Anterior cingulate cortex (tissue), 58 donors: ENCODE measurements at regions not wholly inside any gene's neighbourhood (a gene's known extent, or its start where the extent isn't known, plus 50 kb on each side); places are given as distances from the start of the nearest gene placed in this dataset.

Experiments used
- DNase-seq, 58 donors: peaks; one replicate each; lab custom pipeline; 2025; lab: John Stamatoyannopoulos, UW

DNA sequence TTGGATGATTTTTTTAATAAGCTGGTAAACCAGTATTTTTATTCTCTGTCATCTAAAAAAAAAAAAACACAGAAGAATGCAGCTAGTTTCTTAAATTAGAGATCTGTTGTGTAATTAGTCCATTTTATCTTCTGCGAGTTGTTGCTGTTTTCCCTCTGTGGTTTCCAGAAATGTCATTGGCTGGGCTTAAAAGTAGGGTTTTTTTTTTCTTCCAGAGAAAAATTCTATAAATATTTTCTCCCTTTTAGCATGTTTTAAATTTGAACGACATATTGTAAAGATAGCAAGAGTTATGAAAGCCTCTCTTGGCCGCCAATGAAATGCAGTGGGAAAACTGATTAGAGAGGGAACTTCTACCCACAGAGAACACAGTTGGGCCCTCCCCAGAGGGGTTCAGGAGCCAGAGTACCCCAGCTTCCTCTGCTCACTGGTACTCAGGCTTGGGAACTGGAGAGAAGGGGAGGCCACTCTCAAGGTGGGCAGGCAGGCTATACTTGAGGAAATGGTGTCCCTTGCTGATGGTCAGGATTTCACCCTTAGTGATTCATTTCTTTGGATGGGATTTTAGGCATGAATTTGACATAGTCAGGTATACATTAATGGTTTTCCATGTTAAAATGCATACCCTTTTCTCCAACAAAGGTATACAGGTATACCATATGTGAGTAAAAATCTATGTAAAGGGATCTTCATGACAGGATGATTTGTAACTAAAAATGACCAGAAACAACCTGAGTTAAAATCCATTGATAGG lies 166.1 kb downstream of the BCOR start:
- no peak for DNase-seq

DNA sequence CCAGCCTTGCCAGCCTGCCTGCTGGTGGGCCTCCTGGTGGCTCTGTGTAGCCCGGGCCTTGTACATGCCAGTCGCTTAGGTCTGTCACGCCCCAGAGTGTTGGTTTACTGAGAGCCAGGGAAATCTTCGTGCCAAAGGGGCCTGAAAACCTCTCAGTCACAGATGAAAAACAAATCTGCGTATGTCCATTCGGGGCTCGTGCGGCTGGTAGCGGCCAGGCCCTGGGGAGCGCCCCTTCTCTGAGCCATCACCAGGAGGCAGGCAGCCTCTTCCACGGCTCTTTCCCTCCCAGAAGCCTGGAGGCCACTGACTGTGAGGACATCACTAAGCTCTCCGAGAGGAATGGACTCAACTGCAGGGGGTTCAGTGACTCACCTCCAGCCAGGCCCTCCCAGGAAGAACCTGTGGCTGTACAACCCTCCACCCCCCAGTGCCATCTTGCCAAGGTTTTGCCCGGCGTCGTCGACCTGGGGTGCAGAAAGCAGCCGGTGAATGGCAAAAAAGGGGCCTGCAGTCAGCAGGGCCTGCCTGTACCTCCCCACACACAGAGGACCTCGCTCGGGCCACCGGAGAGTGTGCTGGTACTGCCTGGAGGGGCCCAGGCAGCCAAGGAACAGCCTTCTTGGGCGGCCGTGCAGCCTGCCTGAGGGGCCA lies 162.2 kb downstream of the BCOR start:
- DNase-seq, result no peak

DNA sequence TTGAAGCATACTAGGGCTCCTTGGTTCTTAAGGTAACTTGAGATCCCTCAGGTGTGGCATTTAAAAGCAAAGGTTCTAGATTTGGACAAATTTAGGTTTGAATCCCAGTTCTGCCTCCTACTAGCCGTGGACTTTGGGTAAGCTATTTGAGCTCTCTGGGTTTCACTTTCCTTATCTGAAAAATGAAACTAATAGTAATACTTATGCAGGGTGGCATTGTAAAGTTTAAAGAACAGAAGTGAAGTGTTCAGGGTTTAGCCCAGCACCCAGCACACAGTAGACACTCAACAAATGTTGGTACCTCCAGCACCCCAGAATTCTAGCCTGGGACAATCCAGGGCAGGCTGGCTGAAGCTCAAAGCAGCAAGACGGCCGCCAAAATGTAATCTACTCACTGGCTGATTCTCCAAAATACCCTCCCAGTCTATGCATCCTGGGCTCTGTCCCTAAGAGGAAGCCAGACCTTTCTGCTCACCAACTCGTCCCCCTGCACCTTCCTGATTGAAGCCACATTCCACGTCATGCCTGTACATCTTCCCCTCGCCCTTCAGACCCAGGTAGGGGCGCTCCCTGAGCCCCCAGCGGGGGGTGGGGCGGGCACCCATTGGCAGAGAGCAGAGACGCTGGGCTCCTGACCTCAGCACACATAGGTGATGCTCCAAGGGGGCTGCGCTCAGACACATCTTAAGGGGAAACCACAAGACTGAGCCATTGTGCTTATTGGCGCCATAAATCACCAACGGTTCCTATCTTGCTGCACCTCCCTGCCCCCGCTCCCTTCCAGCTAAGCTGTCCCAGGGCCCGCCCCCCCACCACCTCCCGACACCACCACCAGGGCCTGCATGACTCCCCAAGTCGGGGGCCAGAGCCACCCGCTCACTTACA lies 160.6 kb downstream of the BCOR start:
- no peak for DNase-seq

DNA sequence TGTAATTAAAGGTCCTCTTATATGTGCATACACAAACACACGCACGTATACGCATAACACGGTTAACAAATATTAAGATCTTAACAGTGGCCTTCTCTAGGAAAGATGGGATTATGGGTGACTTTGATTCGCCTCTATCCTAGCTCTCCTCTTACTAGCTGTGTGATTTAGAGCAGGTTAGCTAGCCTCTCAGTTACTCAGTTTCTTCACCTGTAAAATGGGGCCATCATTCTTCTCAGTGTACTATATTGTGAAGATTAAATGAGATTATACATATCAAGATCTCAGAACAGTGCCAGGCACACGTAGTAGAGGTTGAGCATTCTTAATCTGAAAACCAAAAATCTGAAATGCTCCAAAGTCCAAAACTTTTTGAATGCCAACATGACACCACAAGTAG lies 159.3 kb downstream of the BCOR start:
- no peak for DNase-seq

DNA sequence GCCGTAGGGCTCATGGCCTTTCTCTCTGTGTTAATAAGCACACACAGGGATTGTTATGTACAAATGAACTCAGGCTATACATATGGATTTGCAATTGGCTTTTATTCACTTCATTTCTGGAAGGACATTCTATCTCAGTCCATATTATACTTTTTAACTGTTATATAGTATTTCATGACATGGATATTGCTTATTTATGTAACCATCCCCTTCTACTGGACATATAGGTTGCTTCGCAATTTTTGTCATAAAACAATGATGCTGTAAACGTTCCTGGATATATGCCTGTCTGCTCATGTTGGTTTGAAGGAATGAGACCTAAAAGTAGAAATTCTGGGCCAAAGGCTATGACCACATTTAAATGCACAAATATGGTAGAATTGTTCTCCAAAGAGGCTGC lies 158.1 kb downstream of the BCOR start:
- no peak for DNase-seq

DNA sequence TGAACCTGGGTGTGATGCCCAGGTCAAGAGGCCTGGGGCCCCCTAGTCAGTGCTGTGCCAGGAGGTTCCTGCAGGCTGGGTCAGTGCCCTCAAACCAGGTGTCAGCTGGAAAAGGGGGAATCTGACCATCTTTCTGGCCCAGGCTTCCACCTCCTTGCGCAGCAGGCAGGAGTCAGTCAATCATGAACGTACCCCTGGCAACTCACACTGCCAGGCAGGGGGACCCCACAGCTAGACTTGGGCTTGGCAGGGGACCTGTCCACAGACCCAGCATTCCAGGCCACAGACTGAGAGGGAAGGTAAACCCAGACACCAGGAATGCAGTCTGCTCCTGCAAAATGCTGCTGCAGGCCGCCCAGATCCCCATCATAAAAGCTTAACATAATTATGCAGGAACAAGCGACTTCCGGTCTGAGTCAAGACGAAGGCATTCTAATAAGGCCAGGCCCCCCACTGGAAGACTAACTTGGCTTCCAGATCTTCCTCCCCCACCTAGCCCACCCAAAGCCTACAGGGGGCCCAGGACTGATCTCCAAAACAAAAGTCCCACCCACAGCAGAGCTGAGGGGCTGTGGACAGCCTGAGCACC lies 156.3 kb downstream of the BCOR start:
- DNase-seq, result no peak

DNA sequence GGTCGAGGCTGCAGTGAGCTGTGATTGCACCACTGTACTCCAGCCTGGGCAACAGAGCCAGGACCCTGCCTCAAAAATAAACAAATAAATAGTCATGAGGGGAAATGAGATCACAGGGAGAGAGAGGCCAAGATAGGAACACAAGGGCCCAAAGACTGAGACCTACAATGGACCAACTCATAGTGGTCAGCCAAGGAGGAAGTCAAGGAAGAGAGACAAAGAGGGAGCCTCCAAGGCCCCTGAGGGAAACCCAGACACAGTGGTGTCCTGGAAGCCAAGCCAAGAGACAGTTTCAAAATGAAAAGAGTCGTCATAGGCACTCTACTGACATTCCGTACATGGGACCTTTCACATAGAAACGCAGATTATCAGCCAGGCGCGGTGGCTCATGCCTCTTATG lies 153.3 kb downstream of the BCOR start:
- no peak for DNase-seq

DNA sequence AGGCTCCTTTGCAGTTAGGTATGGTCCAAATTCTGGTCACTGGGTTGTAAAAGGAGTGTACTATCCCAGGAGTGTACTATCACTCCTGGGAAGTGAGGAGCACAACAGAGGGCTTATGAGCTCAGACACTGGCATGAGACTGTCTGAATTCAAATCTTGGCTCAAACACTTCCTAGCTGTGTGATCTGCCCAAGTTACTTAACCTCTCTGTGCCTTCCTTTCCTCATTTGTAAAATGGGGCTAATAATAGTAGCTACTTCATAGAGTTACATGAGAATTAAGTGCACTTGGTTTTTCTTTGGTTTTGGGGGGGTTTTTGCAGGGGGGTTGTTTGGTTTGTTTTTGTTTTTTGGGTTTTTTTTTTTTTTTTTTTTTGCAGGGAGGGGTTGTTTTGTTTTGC lies 152.0 kb downstream of the BCOR start:
- no peak for DNase-seq

DNA sequence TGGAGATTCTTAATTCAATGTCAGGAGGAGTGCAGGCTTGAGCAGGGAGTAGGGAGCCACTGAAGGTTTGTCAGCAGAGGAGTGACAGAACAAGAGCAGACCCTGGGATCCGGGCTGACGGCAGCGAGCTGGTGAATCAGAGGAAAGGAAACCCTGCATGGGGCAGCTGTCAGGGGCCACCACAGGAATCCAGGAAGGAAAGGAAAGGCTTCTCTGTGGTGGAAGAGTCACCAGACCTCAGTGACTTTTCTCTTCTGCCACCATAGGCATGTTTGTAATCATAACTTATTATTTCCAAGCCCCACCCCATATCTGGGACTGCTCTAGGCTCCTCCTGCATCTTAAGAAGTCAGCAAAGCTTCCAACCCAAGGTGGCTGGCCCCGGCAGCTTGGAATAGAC lies 150.9 kb downstream of the BCOR start:
- DNase-seq, result no peak

DNA sequence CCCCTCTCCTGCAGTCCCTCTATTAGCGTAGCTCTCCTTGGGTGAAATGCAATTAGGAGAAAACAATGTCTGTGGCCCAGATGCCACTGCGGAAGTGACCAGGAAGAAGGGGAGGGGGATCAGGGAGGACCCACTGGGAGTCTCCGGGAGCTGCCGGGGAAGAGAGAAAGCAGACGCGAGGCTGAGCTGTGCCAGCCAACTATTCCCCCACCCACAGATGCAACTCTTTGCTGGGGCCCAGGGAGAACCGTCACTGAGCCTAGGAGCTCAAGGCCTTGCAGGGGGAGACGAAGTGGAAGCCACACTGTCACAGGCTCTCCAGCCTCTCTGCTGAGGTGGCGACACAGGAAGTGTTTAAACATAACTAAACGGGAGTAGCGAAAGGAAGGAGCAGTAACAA lies 149.2 kb downstream of the BCOR start:
- no peak for DNase-seq

DNA sequence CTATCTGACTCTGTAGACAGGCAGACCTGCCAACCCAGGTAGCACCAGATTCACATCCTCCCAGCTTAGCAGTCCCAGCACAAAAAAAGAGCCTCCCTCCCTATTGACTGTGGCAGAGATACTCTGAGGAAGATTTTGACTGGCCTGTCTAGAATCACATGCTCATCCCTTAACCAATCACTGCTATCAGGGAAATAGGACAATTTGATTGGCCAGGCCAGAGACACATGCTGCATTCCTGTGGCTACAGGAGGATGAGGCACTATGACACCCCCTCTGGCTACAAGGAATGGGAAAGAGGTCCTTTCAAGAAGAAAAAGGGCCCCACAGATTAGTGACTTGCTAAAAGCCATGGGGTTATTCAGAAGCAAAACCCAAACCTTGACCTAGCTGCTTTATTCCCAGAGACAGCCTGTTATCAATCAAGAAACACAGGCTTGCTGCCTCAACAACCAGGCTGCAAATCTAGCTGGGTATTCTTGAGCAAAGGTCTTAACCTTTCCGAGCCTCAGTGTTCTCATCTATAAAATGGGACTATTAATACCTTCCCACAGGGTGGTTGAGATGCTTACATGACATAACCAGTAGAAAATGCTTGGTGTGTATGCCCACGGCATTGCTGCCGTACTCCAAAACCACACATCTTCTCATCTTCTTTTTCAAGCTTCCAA lies 147.6 kb downstream of the BCOR start:
- no peak for DNase-seq

DNA sequence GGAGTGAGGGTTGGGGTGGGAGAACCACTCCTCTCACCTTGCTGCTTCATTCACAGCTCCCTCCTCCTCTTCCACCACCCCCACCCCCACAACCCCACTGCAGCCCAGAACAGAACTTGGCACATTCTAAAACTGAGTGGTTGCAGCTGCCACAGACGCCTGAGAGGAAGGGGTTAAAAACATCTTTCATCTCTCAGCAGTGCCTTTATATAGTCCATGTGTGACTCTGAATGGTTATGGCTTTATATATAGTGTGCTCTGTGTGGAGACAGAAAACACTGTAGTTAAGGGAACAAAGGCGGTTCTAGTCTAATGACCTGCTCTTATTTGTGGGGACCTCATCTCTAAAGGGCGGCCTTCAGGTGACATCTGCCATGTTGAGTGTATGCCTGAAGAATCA lies 144.8 kb downstream of the BCOR start:
- no peak for DNase-seq

DNA sequence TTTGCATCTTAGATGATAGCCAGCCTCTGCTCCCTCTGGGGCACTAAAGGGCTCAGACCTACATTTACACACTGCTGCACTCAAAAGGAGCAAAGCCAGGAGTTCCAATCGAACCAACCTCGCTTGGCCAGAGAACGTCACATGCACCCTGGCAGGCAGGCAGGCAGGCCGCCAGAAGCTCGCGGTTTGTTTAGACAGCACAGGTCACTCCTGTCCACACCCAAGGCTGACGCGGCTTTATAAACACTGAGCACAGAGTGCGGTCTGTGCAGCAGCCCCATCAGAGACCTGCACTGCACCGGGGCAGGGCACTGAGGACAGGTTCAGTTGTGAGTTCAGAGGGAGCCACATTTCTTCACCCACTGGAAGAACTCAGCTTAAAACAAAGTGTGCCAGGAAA lies 143.9 kb downstream of the BCOR start:
- no peak for DNase-seq

DNA sequence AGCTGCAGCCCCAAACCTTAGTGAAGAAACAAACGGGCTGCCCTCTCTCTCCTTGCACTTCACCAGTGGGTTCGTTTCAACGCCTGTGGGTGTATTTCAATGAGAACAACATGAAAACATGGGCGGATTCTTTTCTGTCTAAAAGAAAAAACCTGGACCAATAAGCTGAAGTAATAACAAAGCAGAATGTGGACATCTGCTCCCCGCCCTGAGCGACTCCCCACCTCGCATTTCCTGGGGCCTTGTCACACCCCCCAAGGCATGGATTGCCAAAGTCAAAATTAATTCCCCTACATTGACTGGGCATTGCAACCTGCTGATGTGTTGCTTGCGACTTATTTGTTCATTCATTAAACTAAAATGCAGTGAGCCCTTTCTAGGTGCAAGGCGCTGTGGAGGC lies 142.9 kb downstream of the BCOR start:
- no peak for DNase-seq

DNA sequence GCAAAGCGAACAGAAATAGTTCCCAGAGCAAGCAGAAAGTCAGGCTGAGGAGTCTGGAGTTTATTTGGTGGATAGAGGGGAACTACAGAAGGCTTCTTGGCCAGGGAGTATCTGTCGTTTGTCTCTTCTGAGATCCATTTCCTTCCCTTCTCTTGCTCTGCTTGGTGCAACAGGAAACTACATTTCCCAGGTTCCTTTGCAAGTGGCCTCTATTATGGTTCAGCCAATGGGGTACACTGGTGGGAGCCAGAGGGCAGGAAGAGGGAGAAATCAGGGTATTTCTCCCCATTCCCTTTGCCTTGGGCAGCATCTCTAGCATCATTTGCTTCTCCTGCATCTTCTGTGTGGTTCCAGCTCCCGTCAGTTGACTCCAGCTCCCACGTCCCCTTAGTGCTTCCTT lies 142.1 kb downstream of the BCOR start:
- no peak for DNase-seq

DNA sequence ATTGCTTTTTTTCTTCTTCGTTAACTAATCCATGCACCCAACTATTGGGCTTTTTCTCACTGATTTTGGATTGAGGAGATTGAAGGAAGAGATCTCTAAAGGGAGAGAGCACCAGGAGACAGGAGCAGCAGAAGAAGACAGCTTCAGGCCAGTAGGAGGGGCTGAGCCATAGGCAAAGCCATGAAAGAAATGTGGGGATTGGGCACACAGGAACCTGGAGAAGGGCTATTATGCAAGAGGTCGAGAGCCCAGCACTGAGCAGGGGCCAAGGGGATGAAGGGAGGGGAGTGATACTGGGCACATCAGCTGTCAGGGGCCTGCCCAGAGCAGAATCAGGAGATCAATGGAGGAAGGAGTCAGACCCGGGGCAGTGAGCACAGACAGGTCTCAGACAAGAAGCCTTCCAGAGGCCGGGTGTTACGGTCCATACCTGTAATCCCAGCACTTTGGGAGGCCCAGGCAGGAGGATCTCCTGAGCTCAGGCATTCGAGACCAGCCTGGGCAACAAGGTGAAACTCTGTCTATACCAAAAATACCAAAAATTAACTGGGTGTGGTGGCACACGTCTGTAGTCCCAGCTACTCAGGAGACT lies 140.9 kb downstream of the BCOR start:
- DNase-seq, result no peak

DNA sequence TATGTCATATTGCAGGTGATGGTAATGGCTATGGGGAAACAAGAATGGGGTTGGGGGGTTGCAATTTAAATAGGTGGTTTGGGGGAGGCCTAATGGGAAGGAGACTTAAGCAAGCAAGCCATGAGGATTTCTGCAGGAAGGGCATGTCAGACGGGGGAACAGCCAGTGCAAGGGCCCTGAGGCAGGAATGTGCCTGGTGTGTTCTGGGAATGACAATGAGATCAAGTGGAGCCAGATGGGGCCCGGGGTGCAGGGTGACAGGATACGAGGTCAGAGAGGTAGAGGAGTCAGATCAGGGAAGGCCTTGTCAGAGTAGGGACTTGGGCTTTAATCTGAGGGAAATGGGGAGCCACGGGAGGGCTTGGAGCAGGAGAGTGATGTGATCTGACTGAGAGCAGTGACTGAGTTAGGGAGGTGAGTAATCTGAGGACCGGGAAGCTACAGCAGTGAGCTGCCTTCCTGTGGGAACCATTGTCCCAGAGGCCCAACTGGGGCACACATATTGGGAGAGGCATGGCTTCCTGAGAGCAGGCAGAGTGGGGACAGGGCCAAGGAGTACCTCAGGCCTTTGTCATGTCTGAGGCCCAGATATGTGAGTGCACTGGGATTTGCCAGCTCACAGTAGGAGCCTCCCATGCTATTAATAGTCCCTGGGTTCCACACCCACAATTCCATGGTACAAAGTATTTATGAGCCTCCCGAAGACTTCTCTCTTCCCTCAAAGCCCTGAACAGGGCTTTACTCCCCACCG lies 139.8 kb downstream of the BCOR start:
- DNase-seq, result no peak

DNA sequence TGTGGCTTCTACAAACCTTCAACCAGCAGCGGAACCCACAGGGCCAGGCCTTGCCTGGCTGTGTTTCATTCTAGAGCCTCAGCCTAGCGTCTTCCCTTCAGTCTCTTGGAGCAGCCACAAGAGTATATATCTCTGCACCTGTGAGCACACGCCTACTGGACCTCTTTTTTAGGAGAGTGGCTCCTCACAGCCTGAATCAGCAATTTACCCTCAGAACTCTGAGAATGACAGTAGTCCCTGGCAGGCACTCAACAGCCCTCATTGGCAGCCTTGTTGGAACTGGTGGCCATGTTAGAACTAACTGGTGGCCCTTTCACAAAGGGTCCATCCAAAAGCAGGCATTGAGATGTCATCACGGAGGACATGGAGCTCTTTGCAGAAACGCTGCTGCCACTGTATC lies 138.9 kb downstream of the BCOR start:
- DNase-seq, result no peak

DNA sequence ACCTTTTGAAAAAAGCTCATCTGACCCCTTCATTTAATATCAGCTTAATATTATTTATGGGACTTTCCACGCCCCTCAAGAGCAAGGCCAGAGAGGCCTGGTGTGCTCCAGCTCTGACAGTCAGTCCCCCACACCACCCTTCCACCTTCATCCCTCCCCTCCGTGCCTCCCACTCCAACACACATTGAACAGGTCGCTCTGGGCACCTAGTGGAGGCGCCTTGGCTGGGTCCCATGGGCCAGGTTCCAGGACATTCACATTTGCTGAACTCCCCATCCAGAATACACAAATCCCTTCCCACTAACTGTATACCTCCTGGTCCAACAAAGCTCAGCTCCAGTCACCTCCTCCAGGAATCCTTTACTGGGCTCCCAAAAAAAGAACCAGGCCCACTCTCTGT lies 137.5 kb downstream of the BCOR start:
- DNase-seq, result no peak
